ENCODE measurements at regions not wholly inside any gene's neighbourhood (a gene's known extent, or its start where the extent isn't known, plus 50 kb on each side); places are given as distances from the start of the nearest gene placed in this dataset.

DNA sequence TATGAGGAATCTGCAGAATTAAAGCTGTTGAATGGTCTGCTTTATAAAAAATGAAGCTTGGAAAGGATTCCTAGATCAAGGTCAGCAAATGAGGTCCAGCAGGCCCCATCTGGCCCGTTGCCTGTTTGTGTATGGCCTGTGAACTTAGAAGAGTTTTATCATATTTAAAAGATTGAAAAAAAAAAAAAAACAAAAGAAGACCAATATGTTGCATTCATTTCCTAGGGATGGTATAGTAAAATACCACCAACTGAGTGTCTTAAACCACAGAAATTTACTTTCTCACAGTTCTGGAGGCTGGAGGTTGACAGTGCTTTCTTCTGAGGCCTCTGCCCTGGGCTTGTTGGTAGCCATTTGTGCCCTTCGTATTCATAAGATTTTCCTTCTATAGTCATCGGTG is 109.2 kb downstream of the PPP1R3A start:
- TF ChIP-seq, protein P1, sequence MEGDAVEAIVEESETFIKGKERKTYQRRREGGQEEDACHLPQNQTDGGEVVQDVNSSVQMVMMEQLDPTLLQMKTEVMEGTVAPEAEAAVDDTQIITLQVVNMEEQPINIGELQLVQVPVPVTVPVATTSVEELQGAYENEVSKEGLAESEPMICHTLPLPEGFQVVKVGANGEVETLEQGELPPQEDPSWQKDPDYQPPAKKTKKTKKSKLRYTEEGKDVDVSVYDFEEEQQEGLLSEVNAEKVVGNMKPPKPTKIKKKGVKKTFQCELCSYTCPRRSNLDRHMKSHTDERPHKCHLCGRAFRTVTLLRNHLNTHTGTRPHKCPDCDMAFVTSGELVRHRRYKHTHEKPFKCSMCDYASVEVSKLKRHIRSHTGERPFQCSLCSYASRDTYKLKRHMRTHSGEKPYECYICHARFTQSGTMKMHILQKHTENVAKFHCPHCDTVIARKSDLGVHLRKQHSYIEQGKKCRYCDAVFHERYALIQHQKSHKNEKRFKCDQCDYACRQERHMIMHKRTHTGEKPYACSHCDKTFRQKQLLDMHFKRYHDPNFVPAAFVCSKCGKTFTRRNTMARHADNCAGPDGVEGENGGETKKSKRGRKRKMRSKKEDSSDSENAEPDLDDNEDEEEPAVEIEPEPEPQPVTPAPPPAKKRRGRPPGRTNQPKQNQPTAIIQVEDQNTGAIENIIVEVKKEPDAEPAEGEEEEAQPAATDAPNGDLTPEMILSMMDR (IDR thresholded peaks at IDR 0.05), result no peak
- no peak for TF ChIP-seq POLR2A (IDR thresholded peaks at IDR 0.05)

Measured in esophagus squamous epithelium (tissue), 4 donors.